GM23338 (cell line): ENCODE measurements at regions not wholly inside any gene's neighbourhood (a gene's known extent, or its start where the extent isn't known, plus 50 kb on each side); places are given as distances from the start of the nearest gene placed in this dataset.
A peak's percentile ranks its signal among the peaks of the same experiment; 100 is the strongest.

ENCODE experiments used
- ATAC-seq: fragments of 200-7000 bp; cut with Tn5 transposase; 3 replicates; pipeline ENCODE4 v1.9.1; 2020
- DNase-seq: peaks from one replicate; pipeline ENCODE4 v3.0.0-alpha.2; 2015; ENCODE audit warnings: low spot score
- H2AFZ ChIP-seq: fragments of 200-600 bp; sonication (generic); 2 replicates; pipeline ENCODE4 v1.8.0; 2016; ENCODE audit warnings: antibody characterized with exemption, mild to moderate bottlenecking, moderate library complexity
- H3F3A ChIP-seq: fragments of 200-600 bp; sonication (generic); replicated peaks from 2 replicates; pipeline ENCODE4 v1.8.0; 2017; ENCODE audit warnings: antibody characterized with exemption, mixed run types, low read depth
- H3K27ac ChIP-seq: fragments of 200-600 bp; sonication (generic); 2 replicates; pipeline ENCODE4 v1.6.1; 2016; ENCODE audit warnings: low read depth
- H3K27me3 ChIP-seq: fragments of 200-600 bp; sonication (generic); 2 replicates; pipeline ENCODE4 v1.8.0; 2016; ENCODE audit warnings: mild to moderate bottlenecking, mixed run types, moderate library complexity; ENCODE audit not compliant: insufficient read depth
- H3K36me3 ChIP-seq: fragments of 200-600 bp; sonication (generic); 2 replicates; pipeline ENCODE4 v1.8.0; 2016; ENCODE audit warnings: mild to moderate bottlenecking; ENCODE audit not compliant: insufficient read depth
- H3K4me1 ChIP-seq: fragments of 200-600 bp; sonication (generic); 2 replicates; pipeline ENCODE4 v1.8.0; 2016; ENCODE audit warnings: mild to moderate bottlenecking, moderate library complexity; ENCODE audit not compliant: insufficient read depth
- H3K4me2 ChIP-seq: fragments of 200-600 bp; sonication (generic); 2 replicates; pipeline ENCODE4 v1.7.1; 2017; ENCODE audit warnings: mixed run types
- H3K4me3 ChIP-seq: fragments of 200-600 bp; sonication (generic); 2 replicates; pipeline ENCODE4 v1.6.1; 2016; ENCODE audit warnings: mixed run types
- H3K79me2 ChIP-seq: fragments of 200-600 bp; sonication (generic); replicated peaks from 2 replicates; pipeline ENCODE4 v1.8.0; 2017; ENCODE audit warnings: mild to moderate bottlenecking; ENCODE audit not compliant: insufficient read depth
- H3K9me2 ChIP-seq: fragments of 200-600 bp; sonication (generic); 2 replicates; pipeline ENCODE4 v1.8.0; 2017; ENCODE audit not compliant: insufficient read depth
- H4K20me1 ChIP-seq: fragments of 200-600 bp; sonication (generic); replicated peaks from 2 replicates; pipeline ENCODE4 v1.8.0; 2017; ENCODE audit warnings: mild to moderate bottlenecking; ENCODE audit not compliant: insufficient read depth
- H3K27ac Mint-ChIP-seq: 2 replicates; pipeline ENCODE4 v1.8.0; 2020; ENCODE audit warnings: inconsistent platforms, mild to moderate bottlenecking, moderate library complexity, mixed read lengths
- H3K27me3 Mint-ChIP-seq: 3 replicates; pipeline ENCODE4 v1.8.0; 2022; ENCODE audit warnings: low read depth, mild to moderate bottlenecking, moderate library complexity, mixed read lengths, inconsistent platforms; ENCODE audit not compliant: insufficient read depth, poor library complexity
- H3K36me3 Mint-ChIP-seq: 3 replicates; pipeline ENCODE4 v1.8.0; 2021; ENCODE audit warnings: low read depth, mild to moderate bottlenecking, inconsistent platforms, moderate library complexity, mixed read lengths
- H3K4me1 Mint-ChIP-seq: 3 replicates; pipeline ENCODE4 v1.8.0; 2020; ENCODE audit warnings: mild to moderate bottlenecking, inconsistent platforms, mixed read lengths
- H3K4me3 Mint-ChIP-seq: 3 replicates; pipeline ENCODE4 v1.8.0; 2021; ENCODE audit warnings: moderate library complexity, mild to moderate bottlenecking, inconsistent platforms, mixed read lengths
- H3K9me3 Mint-ChIP-seq: 3 replicates; pipeline ENCODE4 v1.8.0; 2020; ENCODE audit warnings: moderate library complexity, mild to moderate bottlenecking, inconsistent platforms, mixed read lengths
- CREB1 ChIP-seq: fragments of 250-450 bp; sonication (Bioruptor Pico); IDR thresholded peaks from 2 replicates; pipeline ENCODE4 v1.5.0; 2020; ENCODE audit warnings: low read depth, mild to moderate bottlenecking, moderate library complexity
- EZH2 ChIP-seq: fragments of 200-600 bp; sonication (generic); IDR thresholded peaks from one replicate; pipeline ENCODE4 v1.8.0; 2017; ENCODE audit warnings: antibody characterized with exemption, mild to moderate bottlenecking, low read depth; ENCODE audit not compliant: unreplicated experiment
- NANOG ChIP-seq: IDR thresholded peaks from 2 replicates; pipeline ENCODE4 v1.6.1; 2016; ENCODE audit warnings: antibody characterized with exemption, borderline replicate concordance
- POLR2AphosphoS5 ChIP-seq: IDR thresholded peaks from 2 replicates; pipeline ENCODE4 v1.6.1; 2016; ENCODE audit warnings: antibody characterized with exemption, low read depth
- TF ChIP-seq, protein P1 (sequence below), 2 experiments: fragments of 200-600 bp in 1 of 2; sonication (generic) in 1 of 2; conservative IDR thresholded peaks; 2 replicates each; pipeline versions ENCODE4 v1.5.1 to v1.6.1; 2016 to 2017; ENCODE audit warnings: antibody characterized with exemption in 2 of 2, low read depth in 2 of 2, mild to moderate bottlenecking in 2 of 2, moderate library complexity in 1 of 2

DNA sequence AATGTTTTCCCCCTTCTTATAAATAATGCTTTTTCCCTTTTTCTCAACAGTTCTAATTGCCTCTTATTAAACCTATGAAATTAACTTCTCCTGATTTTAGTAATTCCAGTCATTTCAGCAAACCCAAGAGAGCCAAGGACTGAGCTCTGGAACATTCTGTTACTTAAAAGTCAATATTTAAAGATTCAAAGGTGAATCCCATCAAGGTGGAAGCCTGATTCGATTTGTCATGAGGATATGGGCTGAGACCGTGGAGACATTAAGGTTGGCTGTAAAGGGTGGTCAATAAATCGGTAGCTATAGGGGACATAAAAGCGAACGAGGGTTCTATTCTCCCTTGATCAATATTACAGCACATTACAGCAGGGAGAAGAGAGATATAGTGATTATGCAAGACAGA, 66.6 kb upstream of the NELL2 start (continued):
- TF ChIP-seq, protein P1, sequence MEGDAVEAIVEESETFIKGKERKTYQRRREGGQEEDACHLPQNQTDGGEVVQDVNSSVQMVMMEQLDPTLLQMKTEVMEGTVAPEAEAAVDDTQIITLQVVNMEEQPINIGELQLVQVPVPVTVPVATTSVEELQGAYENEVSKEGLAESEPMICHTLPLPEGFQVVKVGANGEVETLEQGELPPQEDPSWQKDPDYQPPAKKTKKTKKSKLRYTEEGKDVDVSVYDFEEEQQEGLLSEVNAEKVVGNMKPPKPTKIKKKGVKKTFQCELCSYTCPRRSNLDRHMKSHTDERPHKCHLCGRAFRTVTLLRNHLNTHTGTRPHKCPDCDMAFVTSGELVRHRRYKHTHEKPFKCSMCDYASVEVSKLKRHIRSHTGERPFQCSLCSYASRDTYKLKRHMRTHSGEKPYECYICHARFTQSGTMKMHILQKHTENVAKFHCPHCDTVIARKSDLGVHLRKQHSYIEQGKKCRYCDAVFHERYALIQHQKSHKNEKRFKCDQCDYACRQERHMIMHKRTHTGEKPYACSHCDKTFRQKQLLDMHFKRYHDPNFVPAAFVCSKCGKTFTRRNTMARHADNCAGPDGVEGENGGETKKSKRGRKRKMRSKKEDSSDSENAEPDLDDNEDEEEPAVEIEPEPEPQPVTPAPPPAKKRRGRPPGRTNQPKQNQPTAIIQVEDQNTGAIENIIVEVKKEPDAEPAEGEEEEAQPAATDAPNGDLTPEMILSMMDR (conservative IDR thresholded peaks at IDR 0.05; ENCODE audit: low read depth in 2 of 2), result no peak
- TF ChIP-seq CREB1 (CRISPR knock-in tag) (no peak), POLR2AphosphoS5 (no peak)

DNA sequence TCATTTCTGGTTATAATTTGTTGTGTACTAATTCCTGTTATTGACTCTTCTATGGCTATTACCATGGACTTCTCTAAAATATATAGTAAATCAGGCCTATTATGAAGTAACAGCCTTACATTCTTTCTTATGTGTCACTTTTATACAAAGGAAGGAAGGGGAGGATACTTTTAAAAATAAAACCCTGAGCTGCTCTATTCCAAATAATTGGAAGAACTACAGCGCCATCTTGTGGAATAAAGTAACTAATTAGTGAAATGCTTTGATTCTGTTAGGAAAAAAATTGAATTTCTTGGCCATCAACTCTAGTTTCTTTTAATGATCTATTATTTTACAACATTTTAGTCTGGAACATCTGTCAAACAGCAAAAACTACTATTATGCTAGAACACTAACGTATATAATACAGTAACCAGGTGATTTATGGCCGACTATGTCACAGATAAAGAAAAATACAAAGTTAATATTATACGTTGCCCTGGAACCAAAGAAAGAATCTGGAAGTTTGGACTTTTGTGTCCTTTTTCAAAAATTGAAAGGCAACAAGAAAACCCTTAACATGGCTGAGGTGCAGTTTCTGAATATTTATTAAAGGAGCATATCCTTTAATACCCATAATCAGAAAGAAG, 55.0 kb upstream of the NELL2 start:
- H2AFZ ChIP-seq, result no peak overlapping the region
- no peaks in the 10 kb centered on the region for H3K36me3 ChIP-seq
- DNase-seq, result peak; percentile 95
- peaks cover 21% of the 10 kb centered on the region for H3K36me3 Mint-ChIP-seq
- H3K27ac Mint-ChIP-seq, result no peak overlapping the region
- H3K4me1 ChIP-seq, result no peaks in the 10 kb centered on the region
- no peaks in the 10 kb centered on the region for H3K4me1 Mint-ChIP-seq
- H3K4me3 ChIP-seq, result no peak overlapping the region
- H3K27me3 Mint-ChIP-seq, result peaks cover 6% of the 10 kb centered on the region
- peaks cover 28% of the 10 kb centered on the region for H3K9me3 Mint-ChIP-seq
- no peaks in the 10 kb centered on the region for H3K27me3 ChIP-seq
- no peak overlapping the region for H3K4me3 Mint-ChIP-seq
- no peaks in the 10 kb centered on the region for H4K20me1 ChIP-seq
- H3K27ac ChIP-seq, result no peak overlapping the region
- ATAC-seq, result no peak; the same call in 2 of the 3 replicates
- H3K4me2 ChIP-seq, result no peak overlapping the region
- TF ChIP-seq, protein P1 (conservative IDR thresholded peaks at IDR 0.05; ENCODE audit: low read depth in 2 of 2), result peak in 1 of 2 experiments; percentile 84
- no peak for TF ChIP-seq EZH2
- H3K9me2 ChIP-seq, result no peaks in the 10 kb centered on the region
- H3K79me2 ChIP-seq, result no peaks in the 10 kb centered on the region
- H3F3A ChIP-seq, result no peaks in the 10 kb centered on the region

GRCh38 chr12:44929236-44929885, 53.2 kb upstream of the NELL2 start:
- peaks cover 6% of the 10 kb centered on the region for H3K27me3 Mint-ChIP-seq
- ATAC-seq (no peak), DNase-seq (no peak)
- no peaks in the 10 kb centered on the region for H3K79me2 ChIP-seq
- H2AFZ ChIP-seq, result no peak overlapping the region
- H3K27ac ChIP-seq, result no peak overlapping the region
- no peaks in the 10 kb centered on the region for H3K27me3 ChIP-seq
- H4K20me1 ChIP-seq, result no peaks in the 10 kb centered on the region
- H3K4me2 ChIP-seq, result no peak overlapping the region
- H3K27ac Mint-ChIP-seq, result no peak overlapping the region
- no peaks in the 10 kb centered on the region for H3K36me3 ChIP-seq
- H3K9me3 Mint-ChIP-seq, result peaks cover 26% of the 10 kb centered on the region
- H3K36me3 Mint-ChIP-seq, result peaks cover 21% of the 10 kb centered on the region
- no peaks in the 10 kb centered on the region for H3K4me1 Mint-ChIP-seq
- no peaks in the 10 kb centered on the region for H3K9me2 ChIP-seq
- H3K4me3 Mint-ChIP-seq, result no peak overlapping the region
- TF ChIP-seq NANOG, result no peak
- TF ChIP-seq POLR2AphosphoS5, result no peak
- H3K4me3 ChIP-seq, result no peak overlapping the region
- H3K4me1 ChIP-seq, result no peaks in the 10 kb centered on the region
- no peaks in the 10 kb centered on the region for H3F3A ChIP-seq
